ENCODE measurements at regions not wholly inside any gene's neighbourhood (a gene's known extent, or its start where the extent isn't known, plus 50 kb on each side); places are given as distances from the start of the nearest gene placed in this dataset.

- H3K27me3 ChIP-seq (ENCODE audit: low read depth, low read length): no peaks in the 10 kb centered on the region
- H4K20me1 ChIP-seq (ENCODE audit: insufficient read depth, low read length): no peaks in the 10 kb centered on the region
- no peaks in the 10 kb centered on the region for H3K79me2 ChIP-seq (ENCODE audit: low read length)
- no peak overlapping the region for H3K4me3 ChIP-seq (ENCODE audit: low read length)
- H2AFZ ChIP-seq (ENCODE audit: low read depth, low read length): no peak overlapping the region
- no peak overlapping the region for H3K27ac ChIP-seq (ENCODE audit: low read length)
- peaks cover under 1% of the 10 kb centered on the region for H3K9me3 ChIP-seq (ENCODE audit: insufficient read depth, low read length)
- H3K9ac ChIP-seq (ENCODE audit: low read length): no peak overlapping the region
- no peaks in the 10 kb centered on the region for H3K36me3 ChIP-seq (replicated peaks; ENCODE audit: low read depth, low read length)
- H3K4me2 ChIP-seq (ENCODE audit: low read length): no peak overlapping the region
- TF ChIP-seq CTCF (IDR thresholded peaks at IDR 0.05; ENCODE audit: low read depth, low read length) (no peak), EZH2phosphoT487 (IDR thresholded peaks at IDR 0.05; ENCODE audit: low read depth) (no peak)
- 0 out of 2 replicates have a peak, but pooled peaks cover under 1% of the 10 kb centered on the region for H3K4me1 ChIP-seq (ENCODE audit: low read length)
Observed at GRCh38 chr6:47396401-47397069, 81.1 kb upstream of the CD2AP start.

- H3K4me2 ChIP-seq (ENCODE audit: low read length): no peak overlapping the region
- no peak overlapping the region for H3K4me3 ChIP-seq (ENCODE audit: low read length)
- peaks cover 9% of the 10 kb centered on the region for H3K4me1 ChIP-seq (ENCODE audit: low read length)
- no peaks in the 10 kb centered on the region for H3K36me3 ChIP-seq (replicated peaks; ENCODE audit: low read depth, low read length)
- no peak overlapping the region for H2AFZ ChIP-seq (ENCODE audit: low read depth, low read length)
- H3K9ac ChIP-seq (ENCODE audit: low read length): no peak overlapping the region
- no peaks in the 10 kb centered on the region for H3K79me2 ChIP-seq (ENCODE audit: low read length)
- no peaks in the 10 kb centered on the region for H4K20me1 ChIP-seq (ENCODE audit: insufficient read depth, low read length)
- no peaks in the 10 kb centered on the region for H3K9me3 ChIP-seq (ENCODE audit: insufficient read depth, low read length)
- no peak overlapping the region for H3K27ac ChIP-seq (ENCODE audit: low read length)
- no peaks in the 10 kb centered on the region for H3K27me3 ChIP-seq (ENCODE audit: low read depth, low read length)
- TF ChIP-seq EZH2phosphoT487 (IDR thresholded peaks at IDR 0.05; ENCODE audit: low read depth) (no peak), CTCF (IDR thresholded peaks at IDR 0.05; ENCODE audit: low read depth, low read length) (no peak)
Observed at GRCh38 chr6:47400581-47400980, 77.0 kb upstream of the CD2AP start.

- Histone ChIP-seq H3K4me1 (ENCODE audit: low read length) (peaks cover 16% of the 10 kb centered on the region), H3K4me2 (ENCODE audit: low read length) (no peak overlapping the region)
- TF ChIP-seq EZH2phosphoT487 (IDR thresholded peaks at IDR 0.05; ENCODE audit: low read depth): no peak
- TF ChIP-seq CTCF (IDR thresholded peaks at IDR 0.05; ENCODE audit: low read depth, low read length): no peak
Observed at GRCh38 chr6:47402081-47402480, 75.5 kb upstream of the CD2AP start.

GRCh38 chr6:47403056-47403455 lies 74.5 kb upstream of the CD2AP start:
- Histone ChIP-seq H3K9me3 (ENCODE audit: insufficient read depth, low read length) (no peaks in the 10 kb centered on the region), H3K4me2 (ENCODE audit: low read length) (no peak overlapping the region), H3K36me3 (replicated peaks; ENCODE audit: low read depth, low read length) (no peaks in the 10 kb centered on the region), H3K27me3 (ENCODE audit: low read depth, low read length) (no peaks in the 10 kb centered on the region), H3K79me2 (ENCODE audit: low read length) (no peaks in the 10 kb centered on the region), H3K9ac (ENCODE audit: low read length) (no peak overlapping the region), H3K4me3 (ENCODE audit: low read length) (no peak overlapping the region), H3K27ac (ENCODE audit: low read length) (no peak overlapping the region), H2AFZ (ENCODE audit: low read depth, low read length) (no peak overlapping the region), H3K4me1 (ENCODE audit: low read length) (peaks cover 26% of the 10 kb centered on the region), H4K20me1 (ENCODE audit: insufficient read depth, low read length) (no peaks in the 10 kb centered on the region)
- no peak for TF ChIP-seq CTCF (IDR thresholded peaks at IDR 0.05; ENCODE audit: low read depth, low read length)
- no peak for TF ChIP-seq EZH2phosphoT487 (IDR thresholded peaks at IDR 0.05; ENCODE audit: low read depth)

More at GRCh38 chr6:47402081-47402480, 75.5 kb upstream of the CD2AP start:
- Histone ChIP-seq H3K36me3 (replicated peaks; ENCODE audit: low read depth, low read length) (no peaks in the 10 kb centered on the region), H2AFZ (ENCODE audit: low read depth, low read length) (no peak overlapping the region), H3K79me2 (ENCODE audit: low read length) (no peaks in the 10 kb centered on the region), H3K9me3 (ENCODE audit: insufficient read depth, low read length) (no peaks in the 10 kb centered on the region), H3K27ac (ENCODE audit: low read length) (no peak overlapping the region), H4K20me1 (ENCODE audit: insufficient read depth, low read length) (no peaks in the 10 kb centered on the region), H3K4me3 (ENCODE audit: low read length) (no peak overlapping the region), H3K9ac (ENCODE audit: low read length) (no peak overlapping the region), H3K27me3 (ENCODE audit: low read depth, low read length) (no peaks in the 10 kb centered on the region)
